H9 (cell line): ENCODE measurements at regions not wholly inside any gene's neighbourhood (a gene's known extent, or its start where the extent isn't known, plus 50 kb on each side); places are given as distances from the start of the nearest gene placed in this dataset.

Experiments used
- DNase-seq: peaks from one replicate; pipeline ENCODE4 v3.0.0-alpha.2; 2017
- H2AFZ ChIP-seq: one replicate; pipeline ENCODE4 v1.6.1; 2013; ENCODE audit warnings: mild to moderate bottlenecking, low read length, control low read depth, moderate library complexity
- H2AK5ac ChIP-seq: 2 replicates; pipeline ENCODE4 v1.6.1; 2013; ENCODE audit warnings: low read length, control low read depth, mixed read lengths; ENCODE audit not compliant: insufficient read length
- H2BK120ac ChIP-seq: one replicate; pipeline ENCODE4 v1.6.1; 2013; ENCODE audit warnings: low read depth, mild to moderate bottlenecking, low read length, control low read depth, inconsistent platforms; ENCODE audit not compliant: poor library complexity, severe bottlenecking
- H2BK12ac ChIP-seq: 2 replicates; pipeline ENCODE4 v1.6.1; 2013; ENCODE audit warnings: low read length, control low read depth, mixed read lengths, low read depth; ENCODE audit not compliant: insufficient read length
- H2BK15ac ChIP-seq: 2 replicates; pipeline ENCODE4 v1.6.1; 2013; ENCODE audit warnings: low read depth, low read length, control low read depth
- H2BK20ac ChIP-seq: one replicate; pipeline ENCODE4 v1.6.1; 2013; ENCODE audit warnings: low read depth, mild to moderate bottlenecking, low read length, control low read depth, inconsistent platforms; ENCODE audit not compliant: poor library complexity, severe bottlenecking
- H2BK5ac ChIP-seq: 2 replicates; pipeline ENCODE4 v1.6.1; 2013; ENCODE audit warnings: low read length, control low read depth, mixed read lengths; ENCODE audit not compliant: insufficient read length
- H3K14ac ChIP-seq: 2 replicates; pipeline ENCODE4 v1.6.1; 2013; ENCODE audit warnings: low read length, control low read depth; ENCODE audit not compliant: insufficient read depth
- H3K18ac ChIP-seq: 2 replicates; pipeline ENCODE4 v1.6.1; 2013; ENCODE audit warnings: low read depth, mild to moderate bottlenecking, mixed read lengths, low read length, control low read depth; ENCODE audit not compliant: insufficient read length
- H3K23ac ChIP-seq: 2 replicates; pipeline ENCODE4 v1.6.1; 2013; ENCODE audit warnings: low read length, control low read depth, mixed read lengths, low read depth; ENCODE audit not compliant: insufficient read length
- H3K23me2 ChIP-seq: 2 replicates; pipeline ENCODE4 v1.6.1; 2013; ENCODE audit warnings: low read depth, mild to moderate bottlenecking, mixed read lengths, low read length, control low read depth; ENCODE audit not compliant: insufficient read length, poor library complexity, severe bottlenecking
- H3K27ac ChIP-seq: 2 replicates; pipeline ENCODE4 v1.5.1; 2013; ENCODE audit warnings: low read length, control low read depth, mixed read lengths, low read depth; ENCODE audit not compliant: insufficient read length
- H3K27me3 ChIP-seq: 2 replicates; pipeline ENCODE4 v1.6.1; 2013; ENCODE audit warnings: low read length, control low read depth, inconsistent platforms; ENCODE audit not compliant: insufficient read depth
- H3K4ac ChIP-seq: 2 replicates; pipeline ENCODE4 v1.6.1; 2013; ENCODE audit warnings: low read depth, mild to moderate bottlenecking, control low read depth, inconsistent platforms, low read length, moderate library complexity
- H3K4me1 ChIP-seq: 2 replicates; pipeline ENCODE4 v1.6.1; 2013; ENCODE audit warnings: low read length, control low read depth, inconsistent platforms; ENCODE audit not compliant: insufficient read depth
- H3K4me2 ChIP-seq: 2 replicates; pipeline ENCODE4 v1.6.1; 2013; ENCODE audit warnings: low read length, control low read depth, mixed read lengths; ENCODE audit not compliant: insufficient read length, insufficient read depth
- H3K56ac ChIP-seq: 2 replicates; pipeline ENCODE4 v1.6.1; 2013; ENCODE audit warnings: low read depth, mild to moderate bottlenecking, mixed read lengths, low read length, control low read depth; ENCODE audit not compliant: insufficient read length
- H3K79me1 ChIP-seq: 2 replicates; pipeline ENCODE4 v1.6.1; 2013; ENCODE audit warnings: low read depth, mild to moderate bottlenecking, moderate library complexity, low read length, control low read depth, inconsistent platforms; ENCODE audit not compliant: insufficient read depth, poor library complexity, severe bottlenecking
- H3K79me2 ChIP-seq: 2 replicates; pipeline ENCODE4 v1.6.1; 2013; ENCODE audit warnings: low read length, control low read depth, inconsistent platforms; ENCODE audit not compliant: insufficient read depth
- H3K9ac ChIP-seq: 2 replicates; pipeline ENCODE4 v1.6.1; 2013; ENCODE audit warnings: low read length, control low read depth, mixed read lengths; ENCODE audit not compliant: insufficient read length; ENCODE audit errors: extremely low read depth
- H3K9me3 ChIP-seq: one replicate; pipeline ENCODE4 v1.6.1; 2013; ENCODE audit warnings: low read depth, low read length, inconsistent platforms; ENCODE audit not compliant: control insufficient read depth
- H3T11ph ChIP-seq: one replicate; pipeline ENCODE4 v1.6.1; 2013; ENCODE audit warnings: mild to moderate bottlenecking, low read length, control low read depth, inconsistent platforms
- H4K20me1 ChIP-seq: one replicate; pipeline ENCODE4 v1.6.1; 2013; ENCODE audit not compliant: control insufficient read depth, insufficient read length, insufficient read depth
- H4K5ac ChIP-seq: 2 replicates; pipeline ENCODE4 v1.6.1; 2013; ENCODE audit warnings: low read depth, mild to moderate bottlenecking, mixed read lengths, low read length, control low read depth; ENCODE audit not compliant: insufficient read length
- H4K8ac ChIP-seq: replicated peaks from 2 replicates; pipeline ENCODE4 v1.6.1; 2013; ENCODE audit warnings: low read length, control low read depth, mixed read lengths, low read depth; ENCODE audit not compliant: insufficient read length
- H4K91ac ChIP-seq: 2 replicates; pipeline ENCODE4 v1.6.1; 2013; ENCODE audit warnings: low read depth, mild to moderate bottlenecking, moderate library complexity, mixed read lengths, low read length, control low read depth; ENCODE audit not compliant: insufficient read length
- H3K27ac Mint-ChIP-seq, 3 experiments: 2 replicates in 2 of 3; 3 replicates in 1 of 3; pipeline ENCODE4 v1.8.0; 2020 to 2021; ENCODE audit warnings: mixed read lengths in 3 of 3, mild to moderate bottlenecking in 1 of 3, moderate library complexity in 1 of 3
- H3K27me3 Mint-ChIP-seq: 2 replicates; pipeline ENCODE4 v1.8.0; 2021; ENCODE audit warnings: low read depth, mild to moderate bottlenecking, moderate library complexity, mixed read lengths
- H3K36me3 Mint-ChIP-seq, 3 experiments: 2 replicates in 2 of 3; 3 replicates in 1 of 3; pipeline ENCODE4 v1.8.0; 2020 to 2021; ENCODE audit warnings: low read depth in 3 of 3, mixed read lengths in 3 of 3; ENCODE audit not compliant: insufficient read depth in 1 of 3
- H3K4me1 Mint-ChIP-seq, 2 experiments: 2 replicates each; pipeline ENCODE4 v1.8.0; 2020; ENCODE audit warnings: mixed read lengths in 2 of 2
- H3K4me3 Mint-ChIP-seq, 2 experiments: 2 replicates in 1 of 2; 3 replicates in 1 of 2; pipeline ENCODE4 v1.8.0; 2020 to 2021; ENCODE audit warnings: mild to moderate bottlenecking in 2 of 2, mixed read lengths in 2 of 2, moderate library complexity in 1 of 2
- H3K9me3 Mint-ChIP-seq, 2 experiments: 2 replicates in 1 of 2; 3 replicates in 1 of 2; pipeline ENCODE4 v1.8.0; 2020; ENCODE audit warnings: mild to moderate bottlenecking in 2 of 2, mixed read lengths in 2 of 2, moderate library complexity in 1 of 2
- TF ChIP-seq, protein P1 (sequence below): fragments of 200-600 bp; sonication (generic); conservative IDR thresholded peaks from 3 replicates; pipeline ENCODE4 v1.8.0; 2021; ENCODE audit warnings: antibody characterized with exemption, mild to moderate bottlenecking

DNA sequence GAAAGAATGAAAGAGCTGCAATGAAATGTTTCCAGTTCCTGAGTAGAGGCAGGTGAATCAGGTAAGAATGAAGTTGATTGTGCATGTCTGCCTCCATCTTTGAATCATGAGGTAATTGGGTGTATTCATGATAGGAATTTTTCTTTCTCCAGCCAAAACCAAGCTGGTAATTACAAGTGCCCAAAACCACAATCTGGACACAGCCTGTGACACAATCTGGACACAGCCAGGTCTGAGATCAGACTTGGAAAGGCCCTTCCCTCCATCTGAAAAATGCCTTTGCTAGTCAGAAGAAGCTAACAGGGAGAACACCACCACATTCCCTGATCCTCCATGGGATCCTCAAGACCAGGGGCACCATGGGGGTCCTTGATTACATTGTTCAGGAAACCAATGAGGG, 338.5 kb upstream of the THBS1 start:
- no peak for DNase-seq
- Histone ChIP-seq H2BK120ac (no peak overlapping the region), H2BK15ac (no peak overlapping the region), H4K20me1 (no peaks in the 10 kb centered on the region), H2BK5ac (no peak overlapping the region), H3K4ac (no peak overlapping the region), H3K27me3 (no peaks in the 10 kb centered on the region), H2BK20ac (no peak overlapping the region), H3K9ac (no peak overlapping the region), H4K8ac (no peak overlapping the region), H3K9me3 (no peaks in the 10 kb centered on the region), H3K18ac (no peak overlapping the region), H4K5ac (no peak overlapping the region), H2BK12ac (no peak overlapping the region), H2AK5ac (no peak overlapping the region), H3K79me2 (no peaks in the 10 kb centered on the region), H2AFZ (no peak overlapping the region), H3K14ac (no peak overlapping the region), H3T11ph (no peak overlapping the region), H4K91ac (no peak overlapping the region), H3K4me2 (no peak overlapping the region), H3K23ac (no peak overlapping the region), H3K4me1 (no peaks in the 10 kb centered on the region), H3K23me2 (no peaks in the 10 kb centered on the region), H3K27ac (no peak overlapping the region), H3K56ac (no peak overlapping the region), H3K79me1 (no peaks in the 10 kb centered on the region)
- Mint-ChIP-seq H3K27me3 (no peaks in the 10 kb centered on the region), H3K4me1 (no peaks in the 10 kb centered on the region), H3K27ac (no peak overlapping the region), H3K9me3 (peaks cover 0 to 2% of the 10 kb centered on the region in 2 experiments; a peak in 1 of 5 replicates), H3K36me3 (no peaks in the 10 kb centered on the region), H3K4me3 (no peak overlapping the region)
- TF ChIP-seq, protein P1, sequence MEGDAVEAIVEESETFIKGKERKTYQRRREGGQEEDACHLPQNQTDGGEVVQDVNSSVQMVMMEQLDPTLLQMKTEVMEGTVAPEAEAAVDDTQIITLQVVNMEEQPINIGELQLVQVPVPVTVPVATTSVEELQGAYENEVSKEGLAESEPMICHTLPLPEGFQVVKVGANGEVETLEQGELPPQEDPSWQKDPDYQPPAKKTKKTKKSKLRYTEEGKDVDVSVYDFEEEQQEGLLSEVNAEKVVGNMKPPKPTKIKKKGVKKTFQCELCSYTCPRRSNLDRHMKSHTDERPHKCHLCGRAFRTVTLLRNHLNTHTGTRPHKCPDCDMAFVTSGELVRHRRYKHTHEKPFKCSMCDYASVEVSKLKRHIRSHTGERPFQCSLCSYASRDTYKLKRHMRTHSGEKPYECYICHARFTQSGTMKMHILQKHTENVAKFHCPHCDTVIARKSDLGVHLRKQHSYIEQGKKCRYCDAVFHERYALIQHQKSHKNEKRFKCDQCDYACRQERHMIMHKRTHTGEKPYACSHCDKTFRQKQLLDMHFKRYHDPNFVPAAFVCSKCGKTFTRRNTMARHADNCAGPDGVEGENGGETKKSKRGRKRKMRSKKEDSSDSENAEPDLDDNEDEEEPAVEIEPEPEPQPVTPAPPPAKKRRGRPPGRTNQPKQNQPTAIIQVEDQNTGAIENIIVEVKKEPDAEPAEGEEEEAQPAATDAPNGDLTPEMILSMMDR, result no peak
